ENCODE measurements at regions not wholly inside any gene's neighbourhood (a gene's known extent, or its start where the extent isn't known, plus 50 kb on each side); places are given as distances from the start of the nearest gene placed in this dataset.

DNA sequence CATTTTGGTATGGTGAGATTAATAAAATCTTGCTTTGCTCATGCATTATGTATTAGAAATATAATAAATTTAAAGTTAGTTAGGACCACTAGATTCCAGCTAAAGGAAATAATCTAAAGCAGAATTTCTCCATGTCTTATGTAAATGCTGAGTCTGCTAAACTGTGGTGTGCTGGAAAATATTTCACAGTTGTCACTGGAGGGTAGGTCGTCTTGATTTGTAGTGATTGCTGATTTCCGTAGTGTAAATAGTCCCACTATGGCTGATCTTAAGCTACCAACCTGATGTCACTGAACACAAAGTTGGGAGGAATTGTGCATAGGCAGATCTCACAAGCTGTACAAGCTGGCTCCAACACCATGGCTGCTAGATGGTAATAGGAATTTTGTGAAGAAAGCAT is 133.4 kb upstream of the NR3C2 start:
- BruUV-seq (replicated peaks): no TSS peak
- intact Hi-C loops (cut with micrococcal nuclease; ENCODE audit: unreplicated experiment) (no loop called here), in situ Hi-C loops (cut with MboI) (no loop called here)
- FAIRE-seq (no peak), ATAC-seq (no peak), DNase-seq (ENCODE audit: low read depth, low spot score) (no peak)
- no peak overlapping the region for H3K4me3 ChIP-seq
- no peaks in the 10 kb centered on the region for H3K27me3 ChIP-seq (replicated peaks in 1 of 2; ENCODE audit: control insufficient read depth in 2 of 2, insufficient read depth in 2 of 2, low read length in 1 of 2)
- H3K9me3 ChIP-seq (replicated peaks; ENCODE audit: control insufficient read depth, insufficient read depth, low read length): no peaks in the 10 kb centered on the region
- no peak overlapping the region for H3K9ac ChIP-seq (ENCODE audit: control insufficient read depth, insufficient read depth, low read length)
- ChIA-PET POLR2A (no interaction called here), CTCF (no interaction called here), SMC1A (ENCODE audit: uncharacterized antibody, unreplicated experiment) (no interaction called here), RAD21 (ENCODE audit: unreplicated experiment) (no interaction called here)
- no peaks in the 10 kb centered on the region for H3K36me3 ChIP-seq (ENCODE audit: control insufficient read depth in 2 of 2, insufficient read depth in 2 of 2, low read length in 1 of 2)
- no peaks in the 10 kb centered on the region for H3K4me1 ChIP-seq (ENCODE audit: control insufficient read depth, insufficient read depth, low read length)
- H3K79me2 ChIP-seq (ENCODE audit: control insufficient read depth, insufficient read depth, low read length): no peaks in the 10 kb centered on the region
- H4K20me1 ChIP-seq (ENCODE audit: control insufficient read depth, insufficient read depth): no peaks in the 10 kb centered on the region
- no peak overlapping the region for H3K4me2 ChIP-seq (ENCODE audit: control insufficient read depth, insufficient read depth)
- WGBS (ENCODE audit: insufficient coverage, insufficient replicate concordance, low lambda C conversion rate, missing lambda C conversion rate): 24% methylated on average over 2 of the region's 2 CpGs
- H3K27ac ChIP-seq (ENCODE audit: control insufficient read depth, insufficient read depth): no peak overlapping the region
- TF ChIP-seq REST (IDR thresholded peaks at IDR 0.05; ENCODE audit: low read depth, low read length): no peak
- TF ChIP-seq TCF12 (IDR thresholded peaks at IDR 0.05; ENCODE audit: low read depth, low read length): no peak
- TF ChIP-seq PAX8 (IDR thresholded peaks at IDR 0.05): no peak
- TF ChIP-seq RAD51 (IDR thresholded peaks at IDR 0.05): no peak
- TF ChIP-seq RB1 (IDR thresholded peaks at IDR 0.05; ENCODE audit: borderline replicate concordance): no peak
- no peak overlapping the region for H2AFZ ChIP-seq (ENCODE audit: control insufficient read depth, low read depth, low read length)

DNA sequence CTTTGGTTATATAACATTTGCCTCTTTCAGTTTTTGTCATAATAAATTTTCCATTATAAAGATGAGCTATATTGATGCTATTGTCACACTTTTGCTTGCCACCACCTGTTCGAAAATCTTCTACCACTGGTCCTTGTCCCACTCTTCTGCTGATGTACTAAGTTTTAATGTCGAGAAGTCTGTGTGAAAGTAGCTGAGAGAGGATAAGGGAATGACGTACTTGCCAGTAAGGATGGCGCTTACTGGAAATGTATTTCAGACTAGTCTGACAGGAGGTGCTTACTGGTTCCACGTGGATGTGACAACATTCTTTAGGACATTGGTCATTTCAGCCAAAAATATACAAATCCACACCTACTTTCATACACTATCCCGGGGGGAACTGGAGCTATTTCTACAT is 132.7 kb upstream of the NR3C2 start:
- no peaks in the 10 kb centered on the region for H3K4me1 ChIP-seq (ENCODE audit: control insufficient read depth, insufficient read depth, low read length)
- H3K36me3 ChIP-seq (ENCODE audit: control insufficient read depth in 2 of 2, insufficient read depth in 2 of 2, low read length in 1 of 2): no peaks in the 10 kb centered on the region
- no peak overlapping the region for H3K9ac ChIP-seq (ENCODE audit: control insufficient read depth, insufficient read depth, low read length)
- BruUV-seq (replicated peaks): no TSS peak
- no peak overlapping the region for H2AFZ ChIP-seq (ENCODE audit: control insufficient read depth, low read depth, low read length)
- no peaks in the 10 kb centered on the region for H3K79me2 ChIP-seq (ENCODE audit: control insufficient read depth, insufficient read depth, low read length)
- RAD21 ChIA-PET (ENCODE audit: unreplicated experiment): no interaction called here
- ATAC-seq (no peak), FAIRE-seq (no peak), DNase-seq (ENCODE audit: low read depth, low spot score) (no peak)
- H3K27ac ChIP-seq (ENCODE audit: control insufficient read depth, insufficient read depth): no peak overlapping the region
- no peaks in the 10 kb centered on the region for H4K20me1 ChIP-seq (ENCODE audit: control insufficient read depth, insufficient read depth)
- POLR2A ChIA-PET: no interaction called here
- CTCF ChIA-PET: no interaction called here
- 34% methylated on average over 6 of the region's 6 CpGs for WGBS (ENCODE audit: insufficient coverage, insufficient replicate concordance, low lambda C conversion rate, missing lambda C conversion rate)
- no peak overlapping the region for H3K4me2 ChIP-seq (ENCODE audit: control insufficient read depth, insufficient read depth)
- no peaks in the 10 kb centered on the region for H3K27me3 ChIP-seq (replicated peaks in 1 of 2; ENCODE audit: control insufficient read depth in 2 of 2, insufficient read depth in 2 of 2, low read length in 1 of 2)
- intact Hi-C loops (cut with micrococcal nuclease; ENCODE audit: unreplicated experiment): no loop called here
- SMC1A ChIA-PET (ENCODE audit: uncharacterized antibody, unreplicated experiment): interaction anchor here (1.6 kb wide), 1 partner anchor 8 kb away, joined by 3 read pairs; no protein-coding TSS in a partner anchor
- no peaks in the 10 kb centered on the region for H3K9me3 ChIP-seq (replicated peaks; ENCODE audit: control insufficient read depth, insufficient read depth, low read length)
- in situ Hi-C loops (cut with MboI): no loop called here
- H3K4me3 ChIP-seq: no peak overlapping the region
- TF ChIP-seq HSF1 (IDR thresholded peaks at IDR 0.05; ENCODE audit: low read depth, low read length): no peak
- TF ChIP-seq SMC3 (IDR thresholded peaks at IDR 0.05; ENCODE audit: borderline replicate concordance, low read length): no peak
- no peak for TF ChIP-seq CREM (IDR thresholded peaks at IDR 0.05; ENCODE audit: low read depth)
- no peak for TF ChIP-seq ZZZ3 (IDR thresholded peaks at IDR 0.05; ENCODE audit: control insufficient read depth, insufficient read length, low read depth)
- no peak for TF ChIP-seq RB1 (IDR thresholded peaks at IDR 0.05; ENCODE audit: borderline replicate concordance)
- no peak for TF ChIP-seq PRDM15 (CRISPR knock-in tag; IDR thresholded peaks at IDR 0.05)
- no peak for TF ChIP-seq ZNF217 (IDR thresholded peaks at IDR 0.05)

Data from GM12878 (cell line).